ENCODE measurements at regions not wholly inside any gene's neighbourhood (a gene's known extent, or its start where the extent isn't known, plus 50 kb on each side); places are given as distances from the start of the nearest gene placed in this dataset.
"Not testable (repeated sequence)": the region's sequence is repeated elsewhere in the genome, so short reads cannot be mapped to it uniquely, and the experiment has no call there.

DNA sequence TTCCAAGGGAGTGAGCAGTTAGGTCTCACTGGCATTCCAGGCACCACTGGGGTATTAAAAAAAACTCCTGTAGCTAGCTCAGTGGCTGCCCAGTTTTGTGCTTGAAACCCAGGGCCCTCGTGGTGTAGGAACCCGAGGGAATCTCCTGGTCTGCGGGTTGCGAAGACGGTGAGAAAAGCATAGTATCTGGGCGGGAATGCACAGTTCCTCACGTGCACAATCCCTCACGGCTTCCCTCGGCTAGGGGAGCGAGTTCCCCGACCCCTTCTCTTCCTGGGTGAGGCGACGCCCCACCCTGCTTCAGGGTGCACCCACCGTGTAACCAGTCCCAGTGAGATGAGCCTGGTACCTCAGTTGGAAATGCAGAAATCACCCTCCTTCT, 50.5 kb upstream of the PGBD5 start:
- Histone ChIP-seq H3K27me3 (ENCODE audit: control insufficient read depth, insufficient read depth) (no peaks in the 10 kb centered on the region), H3K4me1 (ENCODE audit: control insufficient read depth, insufficient read depth, low read length) (no peaks in the 10 kb centered on the region), H3K4me3 (ENCODE audit: low read length) (no peak overlapping the region), H3K9me3 (ENCODE audit: control insufficient read depth, low read length) (no peaks in the 10 kb centered on the region), H3K27ac (ENCODE audit: low read length) (no peak overlapping the region)
- DNase-seq (no peak), ATAC-seq (no peak)
- WGBS = 75% methylated on average over 14 of the region's 14 CpGs
- intact Hi-C loops (cut with DNase I) = no loop called here

DNA sequence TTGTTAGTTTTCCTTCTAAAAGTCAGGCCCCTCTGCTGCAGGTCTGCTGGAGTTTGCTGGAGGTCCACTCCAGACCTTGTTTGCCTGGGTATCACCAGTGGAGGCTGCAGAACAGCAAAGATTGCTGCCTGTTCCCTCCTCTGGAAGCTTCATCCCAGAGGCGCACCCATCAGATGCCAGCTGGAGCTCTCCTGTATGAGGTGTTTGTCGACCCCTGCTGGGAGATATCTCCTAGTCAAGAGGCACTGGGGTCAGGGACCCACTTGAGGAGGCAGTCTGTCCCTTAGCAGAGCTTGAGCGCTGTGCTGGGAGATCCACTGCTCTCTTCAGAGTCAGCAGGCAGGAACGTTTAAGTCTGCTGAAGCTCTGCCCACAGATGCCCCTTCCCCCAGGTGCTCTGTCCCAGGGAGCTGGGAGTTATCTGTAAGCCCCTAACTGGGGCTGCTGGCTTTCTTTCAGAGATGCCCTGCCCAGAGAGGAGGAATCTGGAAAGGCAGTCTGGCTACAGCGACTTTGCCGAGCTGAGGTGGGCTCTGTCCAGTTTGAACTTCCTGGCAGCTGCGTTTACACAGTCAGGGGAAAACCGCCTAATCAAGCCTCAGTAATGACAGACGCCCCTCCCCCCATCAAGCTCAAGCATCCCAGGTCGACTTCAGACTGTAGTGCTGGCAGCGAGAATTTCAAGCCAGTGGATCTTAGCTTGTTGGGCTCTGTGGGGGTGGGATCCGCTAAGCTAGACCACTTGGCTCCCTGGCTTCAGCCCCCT, 49.9 kb upstream of the PGBD5 start:
- ATAC-seq; H3K4me3 ChIP-seq (ENCODE audit: low read length); H3K27ac ChIP-seq (ENCODE audit: low read length); H3K9me3 ChIP-seq (ENCODE audit: control insufficient read depth, low read length); H3K27me3 ChIP-seq (ENCODE audit: control insufficient read depth, insufficient read depth); intact Hi-C loops (cut with DNase I); H3K4me1 ChIP-seq (ENCODE audit: control insufficient read depth, insufficient read depth, low read length); DNase-seq: not testable (repeated sequence)
- 25% methylated on average over 12 of the region's 12 CpGs for WGBS

All from right cardiac atrium (tissue), 5 donors.